Omental fat pad (tissue), 3 donors: ENCODE measurements at regions not wholly inside any gene's neighbourhood (a gene's known extent, or its start where the extent isn't known, plus 50 kb on each side); places are given as distances from the start of the nearest gene placed in this dataset.

Experiments
- ATAC-seq: fragments of 150-250 bp; one replicate; pipeline ENCODE4 v1.9.1; 2016; ENCODE audit warnings: mild to moderate bottlenecking, moderate library complexity; ENCODE audit not compliant: low FRiP score
- DNase-seq: peaks from one replicate; pipeline ENCODE4 v3.0.0-alpha.2; 2019; ENCODE audit warnings: low spot score
- TF ChIP-seq, protein P1 (sequence below), 3 donors: fragments of 450-650 bp; IDR thresholded peaks; one replicate each; pipeline ENCODE4 v1.5.1; 2016 to 2017; ENCODE audit warnings: antibody characterized with exemption in 3 of 3, mild to moderate bottlenecking in 3 of 3, moderate library complexity in 2 of 3

GRCh38 chr1:221503268-221503667 lies 238.6 kb downstream of the DUSP10 start:
- DNase-seq (no peak), ATAC-seq (no peak)
- TF ChIP-seq, protein P1, sequence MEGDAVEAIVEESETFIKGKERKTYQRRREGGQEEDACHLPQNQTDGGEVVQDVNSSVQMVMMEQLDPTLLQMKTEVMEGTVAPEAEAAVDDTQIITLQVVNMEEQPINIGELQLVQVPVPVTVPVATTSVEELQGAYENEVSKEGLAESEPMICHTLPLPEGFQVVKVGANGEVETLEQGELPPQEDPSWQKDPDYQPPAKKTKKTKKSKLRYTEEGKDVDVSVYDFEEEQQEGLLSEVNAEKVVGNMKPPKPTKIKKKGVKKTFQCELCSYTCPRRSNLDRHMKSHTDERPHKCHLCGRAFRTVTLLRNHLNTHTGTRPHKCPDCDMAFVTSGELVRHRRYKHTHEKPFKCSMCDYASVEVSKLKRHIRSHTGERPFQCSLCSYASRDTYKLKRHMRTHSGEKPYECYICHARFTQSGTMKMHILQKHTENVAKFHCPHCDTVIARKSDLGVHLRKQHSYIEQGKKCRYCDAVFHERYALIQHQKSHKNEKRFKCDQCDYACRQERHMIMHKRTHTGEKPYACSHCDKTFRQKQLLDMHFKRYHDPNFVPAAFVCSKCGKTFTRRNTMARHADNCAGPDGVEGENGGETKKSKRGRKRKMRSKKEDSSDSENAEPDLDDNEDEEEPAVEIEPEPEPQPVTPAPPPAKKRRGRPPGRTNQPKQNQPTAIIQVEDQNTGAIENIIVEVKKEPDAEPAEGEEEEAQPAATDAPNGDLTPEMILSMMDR (IDR thresholded peaks at IDR 0.05), result no peak

DNA sequence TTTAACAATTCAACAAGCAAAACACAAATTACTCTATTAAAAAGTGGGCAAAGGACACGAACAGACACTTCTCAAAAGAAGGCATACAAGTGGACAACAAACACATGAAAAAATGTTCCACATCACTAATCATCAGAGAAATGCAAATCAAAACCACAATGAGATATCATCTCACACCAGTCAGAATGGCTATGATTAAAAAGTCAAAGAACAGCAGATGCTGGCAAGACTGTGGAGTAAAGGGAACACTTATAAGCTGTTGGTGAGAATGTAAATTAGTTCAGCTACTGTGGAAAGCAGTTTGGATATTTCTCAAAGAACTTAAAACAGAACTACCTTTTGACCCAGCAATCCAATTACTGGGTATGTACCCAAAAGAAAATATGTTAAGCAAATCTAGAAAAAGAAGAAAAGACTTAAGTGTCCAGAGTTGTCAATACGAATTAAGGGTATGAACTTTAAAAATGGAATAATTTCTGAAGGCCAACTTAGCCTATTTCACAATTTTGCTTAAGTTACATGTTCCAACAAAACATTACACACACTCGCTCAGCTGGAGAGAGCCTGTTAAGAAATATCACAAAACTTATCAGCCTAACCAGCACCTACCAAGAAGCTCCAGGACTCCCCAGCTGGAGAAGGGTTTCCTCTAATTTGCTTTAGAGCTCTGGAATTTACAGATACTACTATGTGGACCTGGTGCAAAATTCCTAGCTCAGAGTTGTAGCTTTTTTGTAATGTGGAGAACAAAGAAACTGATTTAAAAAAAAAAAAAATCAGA lies 232.1 kb downstream of the DUSP10 start:
- DNase-seq, result no peak
- TF ChIP-seq, protein P1 (IDR thresholded peaks at IDR 0.05), result no peak
- ATAC-seq, result no peak

DNA sequence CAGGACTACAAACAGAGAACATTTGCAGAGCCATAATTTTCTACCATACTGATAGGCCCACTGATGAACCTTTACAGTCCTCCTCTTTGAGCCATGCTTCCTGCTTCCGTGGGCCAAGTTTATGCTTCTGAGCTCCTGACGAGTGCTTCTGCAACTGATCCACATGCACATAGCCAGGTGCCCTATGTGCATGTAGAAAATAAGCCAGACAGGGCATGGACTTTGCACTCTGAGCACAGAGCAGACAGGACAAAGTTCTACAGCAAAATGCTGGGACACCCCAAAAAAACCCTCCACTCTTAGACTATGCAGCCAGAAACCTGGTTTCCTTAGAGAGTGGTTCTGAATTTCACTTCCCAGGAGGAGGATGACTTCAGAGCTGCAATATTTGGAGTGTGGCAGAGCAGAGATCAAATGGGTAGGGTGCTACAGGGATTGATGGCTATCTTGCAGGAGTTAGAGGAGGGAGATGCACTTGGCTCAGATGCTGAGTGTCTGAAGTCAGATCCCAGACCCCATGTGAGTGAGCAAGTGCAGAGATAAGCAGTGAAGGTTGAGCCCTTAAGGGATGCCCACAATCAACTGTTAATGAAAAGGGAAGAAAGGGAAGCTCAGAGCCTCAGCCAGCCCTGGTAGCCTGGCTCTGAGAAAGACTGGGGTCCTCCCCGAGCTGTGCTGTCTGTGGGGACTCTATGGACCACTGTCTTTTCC lies 230.9 kb downstream of the DUSP10 start:
- TF ChIP-seq, protein P1 (IDR thresholded peaks at IDR 0.05), result no peak
- no peak for DNase-seq
- ATAC-seq, result no peak

GRCh38 chr1:221511797-221512196 lies 230.1 kb downstream of the DUSP10 start:
- no peak for ATAC-seq
- DNase-seq, result no peak
- TF ChIP-seq, protein P1 (IDR thresholded peaks at IDR 0.05), result no peak

DNA sequence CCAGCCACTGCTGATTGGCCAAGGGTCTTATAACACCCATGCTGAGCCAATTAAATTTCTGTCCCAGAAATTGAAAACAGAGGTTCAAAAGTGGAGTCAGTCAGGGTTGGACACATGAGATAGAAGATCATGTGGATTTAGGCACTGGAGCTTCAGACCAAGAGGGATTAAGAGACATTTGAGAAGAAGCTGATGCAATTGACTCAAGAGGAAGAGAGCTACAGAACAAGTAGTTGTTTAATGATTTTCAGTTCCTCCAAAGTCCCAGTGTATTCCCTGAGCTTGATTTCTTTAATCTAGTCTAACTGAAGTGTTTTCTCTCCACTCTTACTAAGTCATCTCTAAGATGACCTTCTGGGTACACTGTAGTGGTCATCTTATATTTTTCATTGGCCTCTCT lies 227.1 kb downstream of the DUSP10 start:
- no peak for ATAC-seq
- no peak for DNase-seq
- TF ChIP-seq, protein P1 (IDR thresholded peaks at IDR 0.05), result no peak

DNA sequence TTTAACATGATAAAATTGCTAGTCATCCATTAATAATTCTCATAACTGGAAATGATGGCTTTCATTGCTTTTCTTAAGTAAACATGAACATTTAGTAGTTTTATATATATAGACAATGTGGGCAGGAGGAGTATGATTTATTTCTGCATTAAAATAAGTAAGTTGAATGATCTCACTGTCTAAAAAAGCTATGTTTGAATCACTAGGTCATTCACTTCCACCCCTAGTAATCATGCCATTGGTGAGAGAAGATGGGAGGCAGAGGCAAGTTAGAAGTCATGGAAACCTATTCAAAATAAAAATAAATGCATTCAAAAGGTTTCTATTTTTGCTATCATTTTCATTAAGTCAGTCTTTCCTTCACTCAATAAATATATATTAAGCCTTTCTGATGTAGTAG lies 226.4 kb downstream of the DUSP10 start:
- no peak for DNase-seq
- no peak for ATAC-seq
- TF ChIP-seq, protein P1 (IDR thresholded peaks at IDR 0.05), result no peak

- no peak for ATAC-seq
- TF ChIP-seq, protein P1 (IDR thresholded peaks at IDR 0.05), result no peak
- no peak for DNase-seq
Measured at GRCh38 chr1:221517961-221518360, 223.9 kb downstream of the DUSP10 start.
